K562 (cell line): ENCODE measurements at regions not wholly inside any gene's neighbourhood (a gene's known extent, or its start where the extent isn't known, plus 50 kb on each side); places are given as distances from the start of the nearest gene placed in this dataset.

ENCODE experiments used
- CCAR2 ChIP-seq: fragments of 200-400 bp; formaldehyde crosslinking; IDR thresholded peaks from 2 replicates; pipeline ENCODE4 v1.6.1; 2017; ENCODE audit warnings: mild to moderate bottlenecking, low read depth, low read length
- FOS ChIP-seq: IDR thresholded peaks from 3 replicates; pipeline ENCODE4 v1.6.1; 2011; ENCODE audit not compliant: insufficient read length; ENCODE audit errors: extremely low read depth
- NFRKB ChIP-seq: fragments of 450-650 bp; IDR thresholded peaks from 2 replicates; pipeline ENCODE4 v1.6.1; 2016; ENCODE audit warnings: low read depth
- POLR2A ChIP-seq: fragments of 450-650 bp; conservative IDR thresholded peaks from 2 replicates; pipeline ENCODE4 v1.6.1; 2016
- SMAD3 ChIP-seq: fragments of 450-650 bp; formaldehyde crosslinking; conservative IDR thresholded peaks from 2 replicates; pipeline ENCODE4 v1.4.0; 2020; ENCODE audit warnings: mild to moderate bottlenecking
- SNRNP70 ChIP-seq: fragments of 200-400 bp; formaldehyde crosslinking; optimal IDR thresholded peaks from 2 replicates; pipeline ENCODE3; 2017; ENCODE audit warnings: low read depth, low read length
- ZKSCAN8 ChIP-seq: fragments of 200-800 bp; sonication (Bioruptor generic); IDR thresholded peaks from 2 replicates; pipeline ENCODE4 v1.6.1; 2016; ENCODE audit warnings: missing genetic modification characterization, missing compliant biosample characterization
- TF ChIP-seq, protein P1 (sequence below), 3 experiments: fragments of 200-800 bp in 1 of 3; sonication (Bioruptor generic) in 1 of 3; sonication (generic) in 1 of 3; formaldehyde crosslinking in 1 of 3; IDR thresholded peaks; 2 replicates each; pipeline versions ENCODE4 v1.6.1 to v1.8.0; 2016 to 2022; ENCODE audit warnings: mild to moderate bottlenecking in 2 of 3, missing compliant biosample characterization in 2 of 3, missing genetic modification characterization in 2 of 3, missing genetic modification reagents in 1 of 3
- TF ChIP-seq, protein P2 (sequence below): sonication (generic); formaldehyde crosslinking; IDR thresholded peaks from 2 replicates; pipeline ENCODE4 v1.8.0; 2022; ENCODE audit warnings: mild to moderate bottlenecking, missing genetic modification reagents, borderline replicate concordance
- TF ChIP-seq, protein P3 (sequence below), 2 experiments: IDR thresholded peaks; 2 replicates each; pipeline ENCODE4 v1.6.1; 2011; ENCODE audit warnings: borderline replicate concordance in 1 of 2, control low read depth in 1 of 2, low read depth in 1 of 2, low read length in 1 of 2, mild to moderate bottlenecking in 1 of 2, mixed read lengths in 1 of 2, moderate library complexity in 1 of 2; ENCODE audit not compliant: insufficient read depth in 1 of 2, insufficient read length in 1 of 2, poor library complexity in 1 of 2, severe bottlenecking in 1 of 2; ENCODE audit errors: extremely low read depth in 1 of 2

DNA sequence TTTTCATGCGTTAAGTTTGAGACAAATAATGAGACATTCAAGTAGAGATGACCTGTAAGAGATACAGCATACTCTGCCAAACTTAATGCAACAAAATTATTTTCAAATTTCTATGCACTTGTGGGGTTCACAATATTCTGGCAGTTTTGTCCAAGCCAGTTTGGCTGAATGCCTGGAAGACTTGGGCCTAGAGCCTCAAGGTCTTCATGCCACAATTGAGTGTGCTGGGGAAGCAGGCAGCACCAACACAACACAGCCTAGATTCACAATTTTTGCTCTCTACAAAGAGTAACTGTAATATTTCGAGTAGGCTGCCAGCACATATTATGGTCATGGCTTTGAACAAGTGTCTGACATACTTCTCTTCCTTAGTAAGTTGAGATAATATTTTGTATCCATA is 461.4 kb upstream of the SPHKAP start:
- no peak for TF ChIP-seq SNRNP70
- TF ChIP-seq, protein P1, sequence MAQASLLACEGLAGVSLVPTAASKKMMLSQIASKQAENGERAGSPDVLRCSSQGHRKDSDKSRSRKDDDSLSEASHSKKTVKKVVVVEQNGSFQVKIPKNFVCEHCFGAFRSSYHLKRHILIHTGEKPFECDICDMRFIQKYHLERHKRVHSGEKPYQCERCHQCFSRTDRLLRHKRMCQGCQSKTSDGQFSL (CRISPR knock-in tag; IDR thresholded peaks at IDR 0.05): no peak
- TF ChIP-seq, protein P1 (tag; IDR thresholded peaks at IDR 0.05): no peak
- TF ChIP-seq, protein P2, sequence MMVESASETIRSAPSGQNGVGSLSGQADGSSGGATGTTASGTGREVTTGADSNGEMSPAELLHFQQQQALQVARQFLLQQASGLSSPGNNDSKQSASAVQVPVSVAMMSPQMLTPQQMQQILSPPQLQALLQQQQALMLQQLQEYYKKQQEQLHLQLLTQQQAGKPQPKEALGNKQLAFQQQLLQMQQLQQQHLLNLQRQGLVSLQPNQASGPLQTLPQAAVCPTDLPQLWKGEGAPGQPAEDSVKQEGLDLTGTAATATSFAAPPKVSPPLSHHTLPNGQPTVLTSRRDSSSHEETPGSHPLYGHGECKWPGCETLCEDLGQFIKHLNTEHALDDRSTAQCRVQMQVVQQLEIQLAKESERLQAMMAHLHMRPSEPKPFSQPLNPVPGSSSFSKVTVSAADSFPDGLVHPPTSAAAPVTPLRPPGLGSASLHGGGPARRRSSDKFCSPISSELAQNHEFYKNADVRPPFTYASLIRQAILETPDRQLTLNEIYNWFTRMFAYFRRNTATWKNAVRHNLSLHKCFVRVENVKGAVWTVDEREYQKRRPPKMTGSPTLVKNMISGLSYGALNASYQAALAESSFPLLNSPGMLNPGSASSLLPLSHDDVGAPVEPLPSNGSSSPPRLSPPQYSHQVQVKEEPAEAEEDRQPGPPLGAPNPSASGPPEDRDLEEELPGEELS (CRISPR knock-in tag): no peak
- TF ChIP-seq POLR2A: no peak
- TF ChIP-seq, protein P3, sequence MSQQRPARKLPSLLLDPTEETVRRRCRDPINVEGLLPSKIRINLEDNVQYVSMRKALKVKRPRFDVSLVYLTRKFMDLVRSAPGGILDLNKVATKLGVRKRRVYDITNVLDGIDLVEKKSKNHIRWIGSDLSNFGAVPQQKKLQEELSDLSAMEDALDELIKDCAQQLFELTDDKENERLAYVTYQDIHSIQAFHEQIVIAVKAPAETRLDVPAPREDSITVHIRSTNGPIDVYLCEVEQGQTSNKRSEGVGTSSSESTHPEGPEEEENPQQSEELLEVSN (IDR thresholded peaks at IDR 0.05; ENCODE audit: borderline replicate concordance in 1 of 2, extremely low read depth in 1 of 2, insufficient read depth in 1 of 2, insufficient read length in 1 of 2, low read depth in 1 of 2, low read length in 1 of 2, poor library complexity in 1 of 2, severe bottlenecking in 1 of 2): no peak
- TF ChIP-seq SMAD3: no peak
- no peak for TF ChIP-seq NFRKB
- TF ChIP-seq CCAR2: no peak
- TF ChIP-seq FOS: no peak
- TF ChIP-seq ZKSCAN8 (CRISPR knock-in tag): no peak
